ENCODE measurements at regions not wholly inside any gene's neighbourhood (a gene's known extent, or its start where the extent isn't known, plus 50 kb on each side); places are given as distances from the start of the nearest gene placed in this dataset.

GRCh38 chr1:115233598-115233997, 104.5 kb downstream of the NGF start:
- DNase-seq: no peak
- Histone ChIP-seq H3K27me3 (no peaks in the 10 kb centered on the region), H3K4me3 (no peak overlapping the region), H3K36me3 (no peaks in the 10 kb centered on the region), H3K27ac (no peak overlapping the region), H3K9me3 (no peaks in the 10 kb centered on the region), H3K4me1 (peaks cover 0 to 14% (median 0%) of the 10 kb centered on the region in 4 donors)
- intact Hi-C loops (cut with DNase I; ENCODE audit: low total_unique reads) (no loop called here), in situ Hi-C loops (cut with MboI; ENCODE audit: low pct_ligation_motif_present in 1 of 4, low pct_unique_long_range_greater_than_20kb in 1 of 4, low sequenced_read_pairs in 3 of 4) (no loop called here)
- 41% methylated on average over 5 of the region's 5 CpGs; no CpG with 5 or more reads in 1 of the 2 donors for WGBS, 2 donors (ENCODE audit: low coverage in 1 of 2)
- TF ChIP-seq POLR2AphosphoS5 (IDR thresholded peaks at IDR 0.05): peak in 2 of 3 donors; percentile 23 to 39
- TF ChIP-seq CTCF (IDR thresholded peaks at IDR 0.05): no peak

GRCh38 chr1:115230281-115230680, 107.8 kb downstream of the NGF start:
- no peak for DNase-seq
- Histone ChIP-seq H3K9me3 (no peaks in the 10 kb centered on the region), H3K4me1 (peaks cover 0 to 14% (median 0%) of the 10 kb centered on the region in 4 donors), H3K4me3 (no peak overlapping the region), H3K27me3 (no peaks in the 10 kb centered on the region), H3K27ac (no peak overlapping the region), H3K36me3 (no peaks in the 10 kb centered on the region)
- in situ Hi-C loops (cut with MboI; ENCODE audit: low pct_ligation_motif_present in 1 of 4, low pct_unique_long_range_greater_than_20kb in 1 of 4, low sequenced_read_pairs in 3 of 4): no loop called here
- 41 to 77% methylated on average over 2 to 3 of the region's 3 CpGs for WGBS, 2 donors (ENCODE audit: low coverage in 1 of 2)
- TF ChIP-seq EP300 (IDR thresholded peaks at IDR 0.05; ENCODE audit: low read depth) (no peak), POLR2A (IDR thresholded peaks at IDR 0.05) (no peak), POLR2AphosphoS5 (IDR thresholded peaks at IDR 0.05) (no peak), CTCF (IDR thresholded peaks at IDR 0.05) (no peak)
- intact Hi-C loops (cut with DNase I; ENCODE audit: low total_unique reads): no loop called here

- TF ChIP-seq EP300 (IDR thresholded peaks at IDR 0.05; ENCODE audit: low read depth) (no peak), POLR2A (IDR thresholded peaks at IDR 0.05) (no peak), CTCF (IDR thresholded peaks at IDR 0.05) (no peak), POLR2AphosphoS5 (IDR thresholded peaks at IDR 0.05) (no peak)
- no peaks in the 10 kb centered on the region for H3K9me3 ChIP-seq
- H3K27ac ChIP-seq: no peak overlapping the region
- in situ Hi-C loops (cut with MboI; ENCODE audit: low pct_ligation_motif_present in 1 of 4, low pct_unique_long_range_greater_than_20kb in 1 of 4, low sequenced_read_pairs in 3 of 4) (no loop called here), intact Hi-C loops (cut with DNase I; ENCODE audit: low total_unique reads) (no loop called here)
- no peaks in the 10 kb centered on the region for H3K36me3 ChIP-seq
- H3K27me3 ChIP-seq: no peaks in the 10 kb centered on the region
- WGBS, 2 donors (ENCODE audit: low coverage in 1 of 2): 46 to 71% methylated on average over 1 of the region's 1 CpG
- no peak overlapping the region for H3K4me3 ChIP-seq
- H3K4me1 ChIP-seq: peaks cover 0 to 14% (median 0%) of the 10 kb centered on the region in 4 donors
- no peak for DNase-seq
These were observed 109.0 kb downstream of the NGF start for GRCh38 chr1:115229016-115229415.

- TF ChIP-seq EP300 (IDR thresholded peaks at IDR 0.05; ENCODE audit: low read depth) (no peak), CTCF (IDR thresholded peaks at IDR 0.05) (no peak), POLR2A (IDR thresholded peaks at IDR 0.05) (no peak), POLR2AphosphoS5 (IDR thresholded peaks at IDR 0.05) (no peak)
- Histone ChIP-seq H3K4me1 (peaks cover 0 to 14% (median 0%) of the 10 kb centered on the region in 4 donors), H3K9me3 (no peaks in the 10 kb centered on the region), H3K4me3 (no peak overlapping the region), H3K27me3 (no peaks in the 10 kb centered on the region), H3K36me3 (no peaks in the 10 kb centered on the region), H3K27ac (no peak overlapping the region)
- in situ Hi-C loops (cut with MboI; ENCODE audit: low pct_ligation_motif_present in 1 of 4, low pct_unique_long_range_greater_than_20kb in 1 of 4, low sequenced_read_pairs in 3 of 4) (no loop called here), intact Hi-C loops (cut with DNase I; ENCODE audit: low total_unique reads) (no loop called here)
- 72 to 78% methylated on average over 4 of the region's 4 CpGs for WGBS, 2 donors (ENCODE audit: low coverage in 1 of 2)
- DNase-seq: no peak
These were observed 109.9 kb downstream of the NGF start for GRCh38 chr1:115228191-115228590.
